Epithelial cell of esophagus (primary cell): ENCODE measurements at regions not wholly inside any gene's neighbourhood (a gene's known extent, or its start where the extent isn't known, plus 50 kb on each side); places are given as distances from the start of the nearest gene placed in this dataset.
"Not testable (repeated sequence)": the region's sequence is repeated elsewhere in the genome, so short reads cannot be mapped to it uniquely, and the experiment has no call there.

Experiments
- DNase-seq: peaks from one replicate; pipeline ENCODE4 v3.0.0; 2010; ENCODE audit warnings: low read depth
- H3K4me3 ChIP-seq: 2 replicates; pipeline ENCODE4 v1.5.1; 2011; ENCODE audit warnings: mild to moderate bottlenecking, low read length, control low read depth
- CTCF ChIP-seq: IDR thresholded peaks from 2 replicates; pipeline ENCODE4 v1.5.1; 2011; ENCODE audit warnings: low read depth, mild to moderate bottlenecking, low read length, control low read depth, inconsistent platforms; ENCODE audit not compliant: insufficient read depth; ENCODE audit errors: missing control alignments

DNA sequence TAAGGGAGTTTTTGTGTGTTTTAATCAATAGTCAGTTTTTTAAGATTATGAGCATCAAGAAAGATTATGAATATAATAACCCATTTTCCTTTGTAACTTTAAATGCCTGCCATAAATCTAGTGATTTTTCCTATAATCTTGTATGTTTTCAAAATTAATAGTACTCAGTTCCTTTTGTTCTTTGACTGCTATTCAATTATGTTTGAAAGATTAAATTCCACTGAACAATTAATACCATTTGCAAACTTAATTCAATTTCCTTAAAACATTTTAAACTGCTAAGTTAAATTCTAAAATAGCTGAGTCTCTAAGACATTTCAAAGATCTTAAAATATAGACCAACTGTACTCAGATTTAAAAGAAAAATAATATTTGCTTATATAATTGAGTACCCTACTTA, 1173.9 kb upstream of the TMEFF2 start:
- TF ChIP-seq CTCF: no peak
- H3K4me3 ChIP-seq: no peak overlapping the region

DNA sequence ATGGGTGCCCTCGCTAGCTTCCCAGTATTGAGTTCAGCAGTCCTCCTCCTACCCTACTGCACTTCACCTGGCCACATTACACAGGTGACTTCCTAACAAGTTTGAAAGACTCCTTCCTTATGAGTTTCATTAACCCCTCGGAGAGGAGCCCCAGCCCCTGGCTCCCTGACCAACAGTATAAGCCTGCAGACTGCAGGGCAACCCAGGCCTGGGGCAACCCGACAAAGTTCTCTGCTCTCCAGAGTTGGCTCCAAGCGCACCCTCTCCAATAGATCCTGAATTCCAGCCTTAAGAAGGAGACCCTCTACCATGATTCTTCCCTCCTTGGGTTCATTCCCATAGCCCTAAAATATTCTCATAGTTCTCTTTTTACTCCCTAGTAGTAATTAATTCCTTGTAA, 1162.8 kb upstream of the TMEFF2 start:
- no peak for DNase-seq
- TF ChIP-seq CTCF: no peak
- H3K4me3 ChIP-seq: no peak overlapping the region

More for the DNA sequence above, 1173.9 kb upstream of the TMEFF2 start:
- DNase-seq: no peak

- not testable (repeated sequence) for H3K4me3 ChIP-seq, DNase-seq
Observed at GRCh38 chr2:193352665-193353242, 1158.0 kb upstream of the TMEFF2 start.

DNA sequence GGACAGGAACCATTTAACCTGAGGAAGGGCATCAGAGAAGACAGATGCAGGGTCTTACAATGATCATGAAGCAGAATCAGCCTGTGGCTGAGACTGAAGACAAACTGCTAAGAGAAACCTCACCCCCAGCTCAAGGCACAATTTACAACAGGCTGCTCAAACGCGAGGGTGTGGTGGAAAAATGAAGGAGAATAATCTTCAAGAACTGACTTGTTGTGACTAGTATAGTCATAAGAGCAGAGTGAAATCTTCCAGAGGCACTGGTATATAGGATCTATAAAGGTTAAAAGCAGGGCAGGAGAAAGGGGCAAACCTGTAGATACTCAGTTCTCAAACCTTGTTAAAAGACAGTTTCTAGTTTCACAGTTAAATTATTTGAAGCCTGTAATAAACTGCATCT, 1155.8 kb upstream of the TMEFF2 start:
- DNase-seq: peak; percentile 51
- no peak overlapping the region for H3K4me3 ChIP-seq
- TF ChIP-seq CTCF: no peak

- H3K4me3 ChIP-seq: no peak overlapping the region
- no peak for DNase-seq
- no peak for TF ChIP-seq CTCF
Observed at GRCh38 chr2:193349642-193350041, 1154.9 kb upstream of the TMEFF2 start.

GRCh38 chr2:193348055-193348454, 1153.3 kb upstream of the TMEFF2 start:
- TF ChIP-seq CTCF: no peak
- no peak overlapping the region for H3K4me3 ChIP-seq

DNA sequence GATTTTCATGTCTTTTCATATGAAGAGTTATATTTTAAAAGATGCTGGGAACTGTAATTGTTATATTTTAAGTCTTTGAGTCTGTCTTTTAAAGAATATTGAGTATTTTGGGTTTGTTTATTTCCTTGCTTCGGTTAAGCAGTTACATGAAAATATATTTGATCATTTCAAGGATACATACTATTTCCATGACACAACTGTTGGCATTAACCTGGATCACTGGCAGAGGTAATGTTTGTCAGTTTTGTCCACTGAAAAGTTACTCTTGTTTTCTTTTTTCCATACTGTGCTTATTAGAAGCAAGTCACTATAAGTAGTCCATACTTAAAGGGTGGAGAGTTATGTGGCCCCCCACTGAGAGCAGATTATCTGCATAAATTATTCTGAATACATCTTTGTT, 1142.0 kb upstream of the TMEFF2 start:
- no peak for DNase-seq
- TF ChIP-seq CTCF: no peak

More at GRCh38 chr2:193348055-193348454, 1153.3 kb upstream of the TMEFF2 start:
- no peak for DNase-seq

More for the DNA sequence above, 1142.0 kb upstream of the TMEFF2 start:
- no peak overlapping the region for H3K4me3 ChIP-seq
